Fibroblast of villous mesenchyme (primary cell): ENCODE measurements at regions not wholly inside any gene's neighbourhood (a gene's known extent, or its start where the extent isn't known, plus 50 kb on each side); places are given as distances from the start of the nearest gene placed in this dataset.

ENCODE experiments used
- DNase-seq: peaks from one replicate; pipeline ENCODE4 v3.0.0-alpha.2; 2010; ENCODE audit warnings: low read depth
- H3K4me3 ChIP-seq: 2 replicates; pipeline ENCODE4 v1.5.1; 2011; ENCODE audit warnings: low read depth, mild to moderate bottlenecking, low read length
- TF ChIP-seq, protein P1 (sequence below): IDR thresholded peaks from 2 replicates; pipeline ENCODE4 v1.5.1; 2012; ENCODE audit warnings: low read depth, mild to moderate bottlenecking, low read length; ENCODE audit not compliant: insufficient read depth

DNA sequence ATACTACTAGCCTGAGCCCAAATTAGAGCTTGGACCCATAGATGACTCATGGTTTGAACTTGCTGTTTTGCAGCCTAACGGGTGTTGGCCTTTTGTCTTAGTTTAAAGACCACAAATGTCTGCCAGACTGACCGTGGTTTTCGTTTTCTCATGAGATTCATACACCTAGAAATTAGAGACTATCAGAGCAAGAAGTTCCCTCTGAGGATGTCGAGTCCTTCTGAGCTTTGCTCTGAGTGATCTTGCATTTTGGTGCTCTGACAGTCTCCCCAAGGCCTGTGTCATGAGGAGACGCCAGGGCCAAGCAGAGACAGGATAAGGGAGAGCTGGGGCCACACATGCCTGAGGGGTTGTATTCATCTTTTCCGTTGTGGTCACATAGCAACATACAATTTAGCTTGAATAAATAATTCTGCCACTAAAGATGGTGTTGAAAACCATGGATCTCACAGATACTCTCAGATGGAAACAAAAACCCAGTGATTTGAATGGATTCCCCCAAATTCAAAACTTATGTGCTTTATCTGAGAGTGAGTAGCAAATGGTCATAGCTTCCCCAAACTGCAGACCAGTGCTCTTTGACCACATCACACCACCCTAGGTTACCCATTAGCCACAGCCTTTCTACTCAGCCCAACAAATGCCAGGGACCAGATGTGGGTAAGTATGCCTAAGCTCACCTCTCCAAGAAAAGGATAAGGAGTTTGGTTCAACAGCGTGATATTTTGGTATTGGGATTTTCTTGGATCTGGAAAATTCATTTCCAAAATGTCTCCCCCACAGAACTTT is 762.0 kb upstream of the IGFBP3 start:
- TF ChIP-seq, protein P1, sequence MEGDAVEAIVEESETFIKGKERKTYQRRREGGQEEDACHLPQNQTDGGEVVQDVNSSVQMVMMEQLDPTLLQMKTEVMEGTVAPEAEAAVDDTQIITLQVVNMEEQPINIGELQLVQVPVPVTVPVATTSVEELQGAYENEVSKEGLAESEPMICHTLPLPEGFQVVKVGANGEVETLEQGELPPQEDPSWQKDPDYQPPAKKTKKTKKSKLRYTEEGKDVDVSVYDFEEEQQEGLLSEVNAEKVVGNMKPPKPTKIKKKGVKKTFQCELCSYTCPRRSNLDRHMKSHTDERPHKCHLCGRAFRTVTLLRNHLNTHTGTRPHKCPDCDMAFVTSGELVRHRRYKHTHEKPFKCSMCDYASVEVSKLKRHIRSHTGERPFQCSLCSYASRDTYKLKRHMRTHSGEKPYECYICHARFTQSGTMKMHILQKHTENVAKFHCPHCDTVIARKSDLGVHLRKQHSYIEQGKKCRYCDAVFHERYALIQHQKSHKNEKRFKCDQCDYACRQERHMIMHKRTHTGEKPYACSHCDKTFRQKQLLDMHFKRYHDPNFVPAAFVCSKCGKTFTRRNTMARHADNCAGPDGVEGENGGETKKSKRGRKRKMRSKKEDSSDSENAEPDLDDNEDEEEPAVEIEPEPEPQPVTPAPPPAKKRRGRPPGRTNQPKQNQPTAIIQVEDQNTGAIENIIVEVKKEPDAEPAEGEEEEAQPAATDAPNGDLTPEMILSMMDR = no peak
- peak; percentile 11 for DNase-seq
- H3K4me3 ChIP-seq = no peak overlapping the region

GRCh38 chr7:46681865-46682503 is 760.9 kb upstream of the IGFBP3 start:
- no peak for DNase-seq

GRCh38 chr7:46680147-46680546 is 759.1 kb upstream of the IGFBP3 start:
- TF ChIP-seq, protein P1 = no peak
- DNase-seq = peak; percentile 17
- H3K4me3 ChIP-seq = no peak overlapping the region

More at GRCh38 chr7:46681865-46682503, 760.9 kb upstream of the IGFBP3 start:
- TF ChIP-seq, protein P1 = no peak
- H3K4me3 ChIP-seq = no peak overlapping the region

- no peak for DNase-seq
- TF ChIP-seq, protein P1 = no peak
- H3K4me3 ChIP-seq = no peak overlapping the region
Measured at GRCh38 chr7:46679671-46680070, 758.6 kb upstream of the IGFBP3 start.

DNA sequence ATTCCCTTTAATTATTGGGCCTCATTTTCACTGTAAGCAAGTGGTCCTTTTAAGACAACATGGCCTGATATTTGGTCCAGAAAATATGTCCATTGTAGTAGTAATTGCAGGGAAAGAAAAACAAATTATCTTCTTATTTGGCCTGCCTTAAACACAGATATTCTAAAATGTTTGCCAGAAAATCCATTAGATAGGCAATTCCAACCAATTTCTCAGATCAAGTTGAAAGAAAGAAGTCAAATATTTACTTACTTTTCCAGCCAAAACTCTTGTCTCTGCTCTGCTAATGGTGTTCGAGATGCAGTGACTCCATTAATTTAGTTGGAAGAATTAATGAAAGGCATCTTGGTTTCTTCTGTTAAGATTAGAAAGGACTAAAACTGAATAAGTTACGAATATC is 757.3 kb upstream of the IGFBP3 start:
- TF ChIP-seq, protein P1 = no peak
- DNase-seq = no peak
- H3K4me3 ChIP-seq = no peak overlapping the region

DNA sequence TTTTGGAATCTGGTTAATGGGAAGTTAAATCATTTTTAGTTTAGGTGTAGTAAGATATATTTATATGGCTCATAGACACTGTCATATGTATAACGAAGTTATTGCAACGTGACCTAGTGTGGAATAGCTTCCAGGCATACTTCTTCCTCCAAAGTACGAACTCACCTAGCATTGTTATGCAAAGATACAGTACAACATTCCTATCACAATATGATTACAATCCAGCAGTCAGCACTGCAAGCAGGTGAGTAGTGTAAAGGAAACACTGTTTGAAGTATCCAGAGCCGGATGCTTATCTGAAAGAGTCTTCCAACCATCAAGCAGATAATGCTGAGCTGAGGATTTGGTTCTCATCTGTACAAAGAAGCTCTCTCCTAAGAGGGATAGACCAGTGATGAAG is 754.4 kb upstream of the IGFBP3 start:
- TF ChIP-seq, protein P1 = no peak
- no peak for DNase-seq
- no peak overlapping the region for H3K4me3 ChIP-seq

- H3K4me3 ChIP-seq = no peak overlapping the region
- DNase-seq = no peak
- TF ChIP-seq, protein P1 = no peak
Measured at GRCh38 chr7:46672861-46673260, 751.8 kb upstream of the IGFBP3 start.
